Heart right ventricle (tissue), 16 donors: ENCODE measurements at regions not wholly inside any gene's neighbourhood (a gene's known extent, or its start where the extent isn't known, plus 50 kb on each side); places are given as distances from the start of the nearest gene placed in this dataset.

Experiments
- ATAC-seq, 8 donors: fragments of 200-7000 bp; cut with Tn5 transposase; one replicate each; pipeline ENCODE4 v1.9.1; 2020; ENCODE audit warnings: mild to moderate bottlenecking in 8 of 8, moderate library complexity in 8 of 8, moderate number of reproducible peaks in 1 of 8
- DNase-seq, 2 donors: peaks; one replicate each; pipeline ENCODE4 v3.0.0-alpha.2; 2020
- H3K27ac ChIP-seq, 10 donors: fragments of 200-600 bp; sonication (generic) in 2 of 10; one replicate each; pipeline versions ENCODE4 v1.5.0 to v1.8.0; 2020 to 2022; ENCODE audit warnings: mild to moderate bottlenecking in 3 of 10
- H3K27me3 ChIP-seq, 7 donors: fragments of 200-600 bp; one replicate each; pipeline ENCODE4 v1.8.0; 2021 to 2022; ENCODE audit warnings: mild to moderate bottlenecking in 2 of 7
- H3K36me3 ChIP-seq, 9 donors: fragments of 200-600 bp; sonication (generic) in 1 of 9; one replicate each; pipeline versions ENCODE4 v1.5.0 to v1.8.0; 2020 to 2022; ENCODE audit warnings: mild to moderate bottlenecking in 2 of 9
- H3K4me1 ChIP-seq, 9 donors: fragments of 200-600 bp; sonication (generic) in 1 of 9; one replicate each; pipeline versions ENCODE4 v1.5.0 to v1.8.0; 2020 to 2022; ENCODE audit warnings: mild to moderate bottlenecking in 4 of 9
- H3K4me3 ChIP-seq, 10 donors: fragments of 200-600 bp; sonication (generic) in 2 of 10; one replicate each; pipeline versions ENCODE4 v1.5.0 to v1.8.0; 2020 to 2022; ENCODE audit warnings: mild to moderate bottlenecking in 7 of 10, moderate library complexity in 2 of 10
- H3K9me3 ChIP-seq, 11 donors: fragments of 200-600 bp in 10 of 11; sonication (generic) in 2 of 11; one replicate each; pipeline versions ENCODE4 v1.5.0 to v1.8.0; 2013 to 2022; ENCODE audit warnings: mild to moderate bottlenecking in 2 of 11, control low read depth in 1 of 11, moderate library complexity in 1 of 11
- WGBS, 2 donors: extraction: QIAGEN DNeasy Blood & Tissue Kit; methylation state at CpG; one replicate each; pipeline ENCODE4 v1.1.7; 2013; ENCODE audit warnings: inconsistent platforms in 1 of 2; 5-methylcytosine and 5-hydroxymethylcytosine counted together
- intact Hi-C, 10 donors: fragments of 100-400 bp; cut with DNase I; formaldehyde crosslinking; loops; one replicate each; pipeline versions ENCODE4 v1.11.1 to v1.14.2; 2022
- TF ChIP-seq, protein P1 (sequence below), 9 donors: fragments of 200-600 bp; sonication (generic) in 2 of 9; IDR thresholded peaks; one replicate each; pipeline versions ENCODE4 v1.5.0 to v1.8.0; 2021 to 2022; ENCODE audit warnings: antibody characterized with exemption in 9 of 9, mild to moderate bottlenecking in 5 of 9, moderate library complexity in 1 of 9
- donor health status: Arrhythmogenic right ventricular cardiomyopathy.
- donor health status: ischemic (EF 13 %, LVEDD 7.1; RV severe dilation, severe dysfunction).
- donor health status: healthy with polysubstance abuse.
- donor health status: DM: no; HTN: yes; CAD: no.
- donor health status: DM: no; HTN: no; CAD: no.
- donor health status: ischemic (EF 25% LVEDD 6.9; RV normal size, moderate dysfunction).
- donor health status: ischemic (EF 25% LVEDD 5.7; RV mildly dilated, moderate dysfunction).
- donor health status: healthy.
- donor health status: DM: yes; HTN: yes; CAD: no.
- donor health status: Ischemic cardiomyopathy.
- donor health status: ischemic (EF 35%, LVEDD 5.7; RV mildly dilated, moderate dysfunction).
- donor health status: nonischemic (EF 11% LVEDD 7.7; RV severe dilation, severe dysfunction).
- donor health status: DM: yes; HTN: yes; CAD: no.
- donor health status: PGD.
- donor health status: ischemic (EF 29% LVEDD 5.4; RV normal size, mild dysfunction).
- donor health status: nonischemic (EF 23%, LVEDD 6.1; RV moderate dilation, normal function).

DNA sequence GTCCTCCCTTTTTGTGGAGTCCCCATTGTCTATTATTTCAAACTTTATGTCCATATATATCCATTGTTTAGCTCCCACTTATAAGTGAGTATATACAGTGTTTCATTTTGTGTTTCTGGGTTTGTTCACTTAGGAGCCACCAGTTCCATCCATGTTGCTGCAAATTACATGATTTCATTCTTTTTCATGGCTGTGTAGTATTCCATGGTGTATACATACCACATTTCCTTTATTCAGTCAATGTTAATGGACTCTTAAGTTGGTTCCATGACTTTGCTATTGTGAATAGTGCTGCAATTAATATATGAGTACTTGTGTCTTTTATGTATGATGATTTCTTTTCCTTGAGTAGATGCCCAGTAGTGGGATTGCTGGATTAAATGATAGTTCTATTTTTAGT is 329.1 kb downstream of the AR start:
- no peak for ATAC-seq
- TF ChIP-seq, protein P1, sequence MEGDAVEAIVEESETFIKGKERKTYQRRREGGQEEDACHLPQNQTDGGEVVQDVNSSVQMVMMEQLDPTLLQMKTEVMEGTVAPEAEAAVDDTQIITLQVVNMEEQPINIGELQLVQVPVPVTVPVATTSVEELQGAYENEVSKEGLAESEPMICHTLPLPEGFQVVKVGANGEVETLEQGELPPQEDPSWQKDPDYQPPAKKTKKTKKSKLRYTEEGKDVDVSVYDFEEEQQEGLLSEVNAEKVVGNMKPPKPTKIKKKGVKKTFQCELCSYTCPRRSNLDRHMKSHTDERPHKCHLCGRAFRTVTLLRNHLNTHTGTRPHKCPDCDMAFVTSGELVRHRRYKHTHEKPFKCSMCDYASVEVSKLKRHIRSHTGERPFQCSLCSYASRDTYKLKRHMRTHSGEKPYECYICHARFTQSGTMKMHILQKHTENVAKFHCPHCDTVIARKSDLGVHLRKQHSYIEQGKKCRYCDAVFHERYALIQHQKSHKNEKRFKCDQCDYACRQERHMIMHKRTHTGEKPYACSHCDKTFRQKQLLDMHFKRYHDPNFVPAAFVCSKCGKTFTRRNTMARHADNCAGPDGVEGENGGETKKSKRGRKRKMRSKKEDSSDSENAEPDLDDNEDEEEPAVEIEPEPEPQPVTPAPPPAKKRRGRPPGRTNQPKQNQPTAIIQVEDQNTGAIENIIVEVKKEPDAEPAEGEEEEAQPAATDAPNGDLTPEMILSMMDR (IDR thresholded peaks at IDR 0.05) = no peak
- Histone ChIP-seq H3K9me3 (peaks cover 0 to 15% (median 0%) of the 10 kb centered on the region in 11 donors), H3K27ac (no peak overlapping the region), H3K4me3 (no peak overlapping the region), H3K4me1 (no peaks in the 10 kb centered on the region), H3K36me3 (no peaks in the 10 kb centered on the region), H3K27me3 (peaks cover 0 to 5% (median 0%) of the 10 kb centered on the region in 7 donors)
- DNase-seq = no peak
- intact Hi-C loops = no loop called here

DNA sequence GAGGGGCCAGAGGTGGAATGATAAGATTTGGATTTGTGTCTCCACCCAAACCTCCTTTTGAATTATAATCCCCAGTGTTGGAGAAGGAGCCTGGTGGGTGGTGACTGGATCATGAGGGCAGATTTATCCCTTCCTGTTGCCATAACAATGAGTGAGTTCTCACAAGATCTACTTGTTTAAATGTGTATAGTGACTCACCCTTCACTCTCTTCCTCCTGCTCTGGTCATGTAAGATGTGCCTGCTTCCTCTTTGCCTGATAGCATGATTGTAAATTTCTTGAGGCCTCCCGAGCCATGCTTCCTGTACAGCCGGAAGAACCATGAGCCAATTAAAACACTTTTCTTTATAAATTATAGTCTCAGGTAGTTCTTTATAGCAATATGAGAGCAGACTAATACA is 348.6 kb downstream of the AR start:
- TF ChIP-seq, protein P1 (IDR thresholded peaks at IDR 0.05) = no peak
- no peaks in the 10 kb centered on the region for H3K4me1 ChIP-seq
- no peak overlapping the region for H3K27ac ChIP-seq
- H3K4me3 ChIP-seq = no peak overlapping the region
- intact Hi-C loops = no loop called here
- no peak for ATAC-seq
- WGBS, 2 donors = 64 to 78% methylated on average over 2 of the region's 2 CpGs
- H3K36me3 ChIP-seq = no peaks in the 10 kb centered on the region
- H3K27me3 ChIP-seq = no peaks in the 10 kb centered on the region
- no peak for DNase-seq
- peaks cover 0 to 81% (median 3%) of the 10 kb centered on the region in 11 donors for H3K9me3 ChIP-seq

- Histone ChIP-seq H3K36me3 (no peaks in the 10 kb centered on the region), H3K27me3 (no peaks in the 10 kb centered on the region), H3K27ac (no peak overlapping the region), H3K4me3 (no peak overlapping the region), H3K9me3 (peaks cover 0 to 73% (median 3%) of the 10 kb centered on the region in 11 donors), H3K4me1 (no peaks in the 10 kb centered on the region)
- TF ChIP-seq, protein P1 (IDR thresholded peaks at IDR 0.05) = no peak
- DNase-seq (no peak), ATAC-seq (no peak)
- 77 to 85% methylated on average over 2 of the region's 2 CpGs for WGBS, 2 donors
- intact Hi-C loops = no loop called here
These were observed 350.1 kb downstream of the AR start for GRCh38 chrX:67893931-67894330.

GRCh38 chrX:67917421-67918010 is 373.7 kb downstream of the AR start:
- Histone ChIP-seq H3K9me3 (peaks cover 0 to 7% (median 0%) of the 10 kb centered on the region in 11 donors), H3K4me1 (no peaks in the 10 kb centered on the region), H3K27me3 (peaks cover 0 to 4% (median 0%) of the 10 kb centered on the region in 7 donors), H3K36me3 (no peaks in the 10 kb centered on the region), H3K27ac (no peak overlapping the region), H3K4me3 (no peak overlapping the region)
- no peak for DNase-seq
- ATAC-seq = no peak
- intact Hi-C loops = no loop called here
- 80 to 81% methylated on average over 2 of the region's 2 CpGs for WGBS, 2 donors
- TF ChIP-seq, protein P1 (IDR thresholded peaks at IDR 0.05) = no peak
